SK-N-SH (cell line): ENCODE measurements at regions not wholly inside any gene's neighbourhood (a gene's known extent, or its start where the extent isn't known, plus 50 kb on each side); places are given as distances from the start of the nearest gene placed in this dataset.

Source experiments
- CTCF ChIA-PET: fragments of 300-600, 350-600 bp; formaldehyde crosslinking; extraction: SDS; loops from one replicate; lab custom pipeline; 2021; lab: Yijun Ruan, JAX
- POLR2A ChIA-PET: fragments of 350-600 bp; sonication (Branson Sonifier 250); formaldehyde crosslinking; extraction: SDS; loops from one replicate; lab custom pipeline; 2020; ENCODE audit warnings: antibody characterized with exemption, inconsistent platforms; lab: Yijun Ruan, JAX
- DNase-seq: peaks from one replicate; pipeline ENCODE4 v3.0.0; 2012
- H2AFZ ChIP-seq: fragments of 200-600 bp; sonication (generic); 2 replicates; pipeline ENCODE4 v1.8.1; 2016; ENCODE audit warnings: antibody characterized with exemption, mild to moderate bottlenecking, low read depth
- H3F3A ChIP-seq: fragments of 200-600 bp; sonication (generic); replicated peaks from 2 replicates; pipeline ENCODE3; 2016; ENCODE audit warnings: antibody characterized with exemption, mild to moderate bottlenecking; ENCODE audit not compliant: insufficient read depth
- H3K27ac ChIP-seq, 2 experiments: fragments of 200-500 bp in 1 of 2; fragments of 200-600 bp in 1 of 2; sonication (Bioruptor generic) in 1 of 2; sonication (generic), shearing (Covaris generic) in 1 of 2; 2 replicates each; pipeline versions ENCODE4 v1.5.1 to v1.6.1; 2014 to 2016; ENCODE audit warnings: low read depth in 2 of 2, inconsistent platforms in 1 of 2, low read length in 1 of 2, mild to moderate bottlenecking in 1 of 2, mixed read lengths in 1 of 2
- H3K27me3 ChIP-seq: fragments of 200-600 bp; sonication (generic), shearing (Covaris generic); 2 replicates; pipeline ENCODE4 v1.6.1; 2016; ENCODE audit warnings: mixed run types; ENCODE audit not compliant: insufficient read depth
- H3K36me3 ChIP-seq, 2 experiments: fragments of 200-500 bp in 1 of 2; fragments of 200-600 bp in 1 of 2; sonication (Bioruptor generic) in 1 of 2; sonication (generic) in 1 of 2; replicated peaks in 1 of 2; 2 replicates each; pipeline versions ENCODE3 to v1.5.1; 2014 to 2016; ENCODE audit warnings: low read length in 1 of 2, mild to moderate bottlenecking in 1 of 2; ENCODE audit not compliant: insufficient read depth in 2 of 2, control insufficient read depth in 1 of 2
- H3K4me1 ChIP-seq, 2 experiments: fragments of 200-500 bp in 1 of 2; fragments of 200-600 bp in 1 of 2; sonication (Bioruptor generic) in 1 of 2; sonication (generic), shearing (Covaris generic) in 1 of 2; 2 replicates each; pipeline versions ENCODE4 v1.5.1 to v1.6.1; 2014 to 2016; ENCODE audit warnings: low read depth in 1 of 2, low read length in 1 of 2, mixed run types in 1 of 2; ENCODE audit not compliant: insufficient read depth in 2 of 2, control insufficient read depth in 1 of 2
- H3K4me2 ChIP-seq: fragments of 200-600 bp; sonication (generic), shearing (Covaris generic); 2 replicates; pipeline ENCODE4 v1.6.1; 2017; ENCODE audit warnings: mixed run types
- H3K4me3 ChIP-seq, 2 experiments: fragments of 200-500 bp in 1 of 2; fragments of 200-600 bp in 1 of 2; sonication (Bioruptor generic) in 1 of 2; sonication (generic), shearing (Covaris generic) in 1 of 2; 2 replicates each; pipeline versions ENCODE4 v1.5.1 to v1.8.1; 2014 to 2016; ENCODE audit warnings: low read depth in 2 of 2, inconsistent platforms in 1 of 2, low read length in 1 of 2, mild to moderate bottlenecking in 1 of 2, mixed read lengths in 1 of 2, moderate library complexity in 1 of 2
- H3K79me2 ChIP-seq: fragments of 200-600 bp; sonication (generic); 2 replicates; pipeline ENCODE4 v1.8.1; 2017; ENCODE audit warnings: mild to moderate bottlenecking; ENCODE audit not compliant: insufficient read depth
- H3K9ac ChIP-seq: fragments of 200-600 bp; sonication (generic); 2 replicates; pipeline ENCODE4 v1.6.1; 2017; ENCODE audit warnings: mixed run types
- H3K9me2 ChIP-seq: fragments of 200-600 bp; sonication (generic); 2 replicates; pipeline ENCODE4 v1.6.1; 2017; ENCODE audit warnings: mixed run types
- H3K9me3 ChIP-seq: fragments of 200-600 bp; sonication (generic); 2 replicates; pipeline ENCODE4 v1.6.1; 2017; ENCODE audit warnings: mixed run types, mild to moderate bottlenecking, moderate library complexity
- H4K20me1 ChIP-seq: fragments of 200-600 bp; sonication (generic); 2 replicates; pipeline ENCODE4 v1.6.1; 2017; ENCODE audit warnings: mild to moderate bottlenecking, mixed run types; ENCODE audit not compliant: insufficient read depth
- CHD2 ChIP-seq: fragments of 150-350 bp; IDR thresholded peaks from 2 replicates; pipeline ENCODE4 v1.6.1; 2018; ENCODE audit warnings: low read length; ENCODE audit not compliant: partially characterized antibody
- ELF1 ChIP-seq: IDR thresholded peaks from 2 replicates; pipeline ENCODE4 v1.4.0; 2012
- EP300 ChIP-seq, 2 experiments: IDR thresholded peaks; 2 replicates each; pipeline versions ENCODE4 v1.4.0 to v1.6.1; 2012; ENCODE audit warnings: borderline replicate concordance in 1 of 2, low read depth in 1 of 2, low read length in 1 of 2
- EZH2phosphoT487 ChIP-seq: fragments of 200-600 bp; sonication (generic); IDR thresholded peaks from 2 replicates; pipeline ENCODE4 v1.6.1; 2017; ENCODE audit warnings: low read depth, mixed run types, mild to moderate bottlenecking, antibody characterized with exemption, moderate library complexity, borderline replicate concordance
- FOSL2 ChIP-seq: IDR thresholded peaks from 2 replicates; pipeline ENCODE4 v1.4.0; 2012; ENCODE audit warnings: low read depth, mild to moderate bottlenecking, moderate library complexity, borderline replicate concordance
- GABPA ChIP-seq: IDR thresholded peaks from 2 replicates; pipeline ENCODE4 v1.4.0; 2012; ENCODE audit warnings: low read depth, mild to moderate bottlenecking
- GATA2 ChIP-seq: sonication (generic); formaldehyde crosslinking; IDR thresholded peaks from 2 replicates; pipeline ENCODE4 v1.5.0; 2020; ENCODE audit warnings: mild to moderate bottlenecking, missing genetic modification reagents
- MAX ChIP-seq: IDR thresholded peaks from 2 replicates; pipeline ENCODE4 v1.4.0; 2012; ENCODE audit warnings: low read depth
- MXI1 ChIP-seq: IDR thresholded peaks from 2 replicates; pipeline ENCODE4 v1.6.1; 2012; ENCODE audit warnings: mild to moderate bottlenecking, low read depth, low read length, improper control_type of control experiment
- NFIC ChIP-seq: IDR thresholded peaks from 2 replicates; pipeline ENCODE4 v1.4.0; 2012; ENCODE audit warnings: borderline replicate concordance
- POLR2AphosphoS5 ChIP-seq: IDR thresholded peaks from 2 replicates; pipeline ENCODE4 v1.6.1; 2012; ENCODE audit warnings: low read depth, low read length
- RAD21 ChIP-seq: IDR thresholded peaks from 2 replicates; pipeline ENCODE4 v1.6.1; 2012; ENCODE audit warnings: mild to moderate bottlenecking, low read length
- RCOR1 ChIP-seq: fragments of 150-350 bp; IDR thresholded peaks from 2 replicates; pipeline ENCODE4 v1.6.1; 2017; ENCODE audit warnings: antibody characterized with exemption, low read length
- REST ChIP-seq: IDR thresholded peaks from 2 replicates; pipeline ENCODE4 v1.6.1; 2012; ENCODE audit warnings: mild to moderate bottlenecking, low read depth, low read length, moderate library complexity
- RFX5 ChIP-seq: IDR thresholded peaks from 2 replicates; pipeline ENCODE4 v1.6.1; 2012; ENCODE audit warnings: mild to moderate bottlenecking, improper control_type of control experiment, low read length
- RXRA ChIP-seq: IDR thresholded peaks from 2 replicates; pipeline ENCODE4 v1.4.0; 2012; ENCODE audit warnings: low read depth, mild to moderate bottlenecking, borderline replicate concordance
- SMC3 ChIP-seq: IDR thresholded peaks from 2 replicates; pipeline ENCODE4 v1.6.1; 2012; ENCODE audit warnings: low read depth, low read length, improper control_type of control experiment
- TAF1 ChIP-seq: IDR thresholded peaks from 2 replicates; pipeline ENCODE4 v1.6.1; 2012; ENCODE audit warnings: low read depth, mild to moderate bottlenecking, low read length, moderate library complexity, borderline replicate concordance
- TCF12 ChIP-seq: IDR thresholded peaks from 2 replicates; pipeline ENCODE4 v1.4.0; 2012
- YY1 ChIP-seq: IDR thresholded peaks from 2 replicates; pipeline ENCODE4 v1.4.0; 2012; ENCODE audit warnings: low read depth, mild to moderate bottlenecking
- ZBTB33 ChIP-seq: IDR thresholded peaks from 2 replicates; pipeline ENCODE4 v1.4.0; 2012; ENCODE audit warnings: low read depth, borderline replicate concordance
- WGBS: methylation state at CpG from one replicate; pipeline ENCODE4 v1.1.6; 2017; ENCODE audit warnings: low lambda C conversion rate; 5-methylcytosine and 5-hydroxymethylcytosine counted together

- TF ChIP-seq ELF1 (no peak), NFIC (no peak), RAD21 (no peak), SMC3 (no peak), RXRA (no peak), YY1 (no peak)
- no peaks in the 10 kb centered on the region for H3K79me2 ChIP-seq
- DNase-seq, result peak; percentile 11
- no peak overlapping the region for H2AFZ ChIP-seq
- H3K9ac ChIP-seq, result no peak overlapping the region
- H3F3A ChIP-seq, result no peaks in the 10 kb centered on the region
- H4K20me1 ChIP-seq, result no peaks in the 10 kb centered on the region
- POLR2A ChIA-PET, result no interaction called here
- no peaks in the 10 kb centered on the region for H3K27me3 ChIP-seq
- H3K4me1 ChIP-seq, result no peaks in the 10 kb centered on the region
- no peaks in the 10 kb centered on the region for H3K36me3 ChIP-seq
- WGBS, result 36% methylated on average over 3 of the region's 3 CpGs
- H3K9me2 ChIP-seq, result no peaks in the 10 kb centered on the region
- CTCF ChIA-PET, result no interaction called here
- no peaks in the 10 kb centered on the region for H3K9me3 ChIP-seq
- H3K27ac ChIP-seq, result peak overlapping the region in 1 of 2 experiments; percentile 14; a peak in 1 of 4 replicates
- no peak overlapping the region for H3K4me3 ChIP-seq
- no peak overlapping the region for H3K4me2 ChIP-seq
These were observed 875.7 kb downstream of the SLC6A15 start for GRCh38 chr12:84036912-84037311.

GRCh38 chr12:84035766-84036165 is 876.8 kb downstream of the SLC6A15 start:
- 77% methylated on average over 3 of the region's 3 CpGs for WGBS
- POLR2A ChIA-PET, result no interaction called here
- H3K4me1 ChIP-seq, result no peaks in the 10 kb centered on the region
- no peak overlapping the region for H3K4me2 ChIP-seq
- CTCF ChIA-PET, result no interaction called here
- no peaks in the 10 kb centered on the region for H4K20me1 ChIP-seq
- H3K9me2 ChIP-seq, result no peaks in the 10 kb centered on the region
- H3K36me3 ChIP-seq, result no peaks in the 10 kb centered on the region
- H2AFZ ChIP-seq, result no peak overlapping the region
- TF ChIP-seq TAF1, result no peak
- no peak for TF ChIP-seq EZH2phosphoT487
- no peak for TF ChIP-seq MAX
- TF ChIP-seq GATA2 (CRISPR knock-in tag), result no peak
- no peak for TF ChIP-seq FOSL2
- TF ChIP-seq TCF12, result no peak
- no peak for TF ChIP-seq ZBTB33
- TF ChIP-seq RCOR1, result no peak
- no peak for TF ChIP-seq RFX5
- TF ChIP-seq REST, result no peak
- TF ChIP-seq GABPA, result no peak
- no peak for TF ChIP-seq EP300 (IDR thresholded peaks at IDR 0.05; ENCODE audit: borderline replicate concordance in 1 of 2, low read depth in 1 of 2, low read length in 1 of 2)
- no peak for TF ChIP-seq RXRA
- TF ChIP-seq CHD2, result no peak
- TF ChIP-seq RAD21, result no peak
- TF ChIP-seq MXI1, result no peak
- no peak for TF ChIP-seq ELF1
- TF ChIP-seq POLR2AphosphoS5, result no peak
- no peak for TF ChIP-seq SMC3
- no peak for TF ChIP-seq NFIC
- no peaks in the 10 kb centered on the region for H3K27me3 ChIP-seq
- H3K9me3 ChIP-seq, result no peaks in the 10 kb centered on the region
- no peaks in the 10 kb centered on the region for H3F3A ChIP-seq
- no peak overlapping the region for H3K9ac ChIP-seq
- no peak overlapping the region for H3K4me3 ChIP-seq
- no peak for DNase-seq
- no peak overlapping the region; a peak in 1 of 4 replicates for H3K27ac ChIP-seq
- H3K79me2 ChIP-seq, result no peaks in the 10 kb centered on the region
